Osteoblast (primary cell): ENCODE measurements at regions not wholly inside any gene's neighbourhood (a gene's known extent, or its start where the extent isn't known, plus 50 kb on each side); places are given as distances from the start of the nearest gene placed in this dataset.

Source experiments
- DNase-seq: peaks from one replicate; pipeline ENCODE4 v3.0.0; 2011; ENCODE audit warnings: low spot score, mixed read lengths; ENCODE audit not compliant: insufficient read length; ENCODE audit errors: missing footprints
- H2AFZ ChIP-seq: 2 replicates; pipeline ENCODE4 v1.6.0; 2011; ENCODE audit warnings: mild to moderate bottlenecking, low read length
- H3K27ac ChIP-seq: 2 replicates; pipeline ENCODE4 v1.5.1; 2011; ENCODE audit warnings: mild to moderate bottlenecking, low read depth, low read length, moderate library complexity
- H3K27me3 ChIP-seq: 2 replicates; pipeline ENCODE4 v1.6.0; 2012; ENCODE audit warnings: mild to moderate bottlenecking, control low read depth, inconsistent platforms, low read length, moderate library complexity; ENCODE audit not compliant: insufficient read depth
- H3K36me3 ChIP-seq: 2 replicates; pipeline ENCODE4 v1.5.1; 2011; ENCODE audit warnings: mild to moderate bottlenecking, low read length, control low read depth, moderate library complexity; ENCODE audit not compliant: insufficient read depth
- H3K4me1 ChIP-seq: 2 replicates; pipeline ENCODE4 v1.5.1; 2011; ENCODE audit warnings: mild to moderate bottlenecking, low read length, control low read depth, moderate library complexity; ENCODE audit not compliant: insufficient read depth
- H3K4me2 ChIP-seq: 2 replicates; pipeline ENCODE4 v1.6.0; 2011; ENCODE audit warnings: mild to moderate bottlenecking, low read length; ENCODE audit not compliant: insufficient read depth
- H3K4me3 ChIP-seq: fragments of 200-600 bp; sonication (generic); 3 replicates; pipeline ENCODE4 v1.5.1; 2012; ENCODE audit warnings: mild to moderate bottlenecking, low read length, inconsistent platforms; ENCODE audit not compliant: insufficient read depth
- H3K79me2 ChIP-seq: 2 replicates; pipeline ENCODE4 v1.6.0; 2012; ENCODE audit warnings: mild to moderate bottlenecking, low read length, control low read depth, inconsistent platforms; ENCODE audit not compliant: insufficient read depth
- H3K9me3 ChIP-seq: 2 replicates; pipeline ENCODE4 v1.5.1; 2011; ENCODE audit warnings: low read depth, low read length, control low read depth
- H4K20me1 ChIP-seq: 2 replicates; pipeline ENCODE4 v1.6.0; 2012; ENCODE audit warnings: mild to moderate bottlenecking, low read length, control low read depth; ENCODE audit not compliant: insufficient read depth
- TF ChIP-seq, protein P1 (sequence below): IDR thresholded peaks from 2 replicates; pipeline ENCODE4 v1.5.1; 2011; ENCODE audit warnings: mild to moderate bottlenecking, low read depth, low read length, moderate library complexity; ENCODE audit errors: extremely low read depth

DNA sequence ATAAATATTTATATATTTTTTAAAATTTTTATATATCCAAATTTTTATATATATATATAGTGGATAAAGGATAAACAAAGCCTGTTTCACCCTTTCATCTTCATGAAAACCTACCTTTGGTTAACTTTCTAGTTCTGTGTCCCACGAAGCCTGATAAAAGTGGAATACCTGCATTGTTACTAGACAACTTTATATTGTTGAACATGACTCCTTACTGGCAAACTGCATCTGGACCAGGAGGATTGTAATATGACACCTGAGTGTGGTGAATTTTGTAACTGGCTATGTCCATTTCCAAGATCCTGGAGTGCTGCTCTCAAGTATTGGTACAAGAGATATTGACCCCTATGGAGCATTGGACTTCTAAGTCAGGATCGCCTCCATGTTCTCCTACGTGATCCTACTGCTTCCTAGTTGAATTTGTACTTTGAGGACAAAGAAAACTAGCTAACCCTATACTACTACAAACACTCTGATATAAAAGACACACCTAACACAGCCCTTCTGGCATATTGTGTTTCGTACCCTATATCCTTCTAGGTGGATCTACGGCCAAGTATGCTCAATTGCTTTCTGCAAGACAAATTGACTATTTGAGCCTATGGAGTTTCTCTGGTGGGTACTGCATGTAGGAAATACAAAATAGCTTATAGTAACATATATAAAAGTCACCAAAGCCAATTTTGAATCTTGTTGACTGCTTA lies 61.3 kb upstream of the PRRG1 start:
- no peak for DNase-seq
- no peak overlapping the region for H3K4me2 ChIP-seq
- H2AFZ ChIP-seq: no peak overlapping the region
- H4K20me1 ChIP-seq: no peaks in the 10 kb centered on the region
- H3K4me1 ChIP-seq: no peaks in the 10 kb centered on the region
- no peaks in the 10 kb centered on the region for H3K9me3 ChIP-seq
- H3K79me2 ChIP-seq: no peaks in the 10 kb centered on the region
- TF ChIP-seq, protein P1, sequence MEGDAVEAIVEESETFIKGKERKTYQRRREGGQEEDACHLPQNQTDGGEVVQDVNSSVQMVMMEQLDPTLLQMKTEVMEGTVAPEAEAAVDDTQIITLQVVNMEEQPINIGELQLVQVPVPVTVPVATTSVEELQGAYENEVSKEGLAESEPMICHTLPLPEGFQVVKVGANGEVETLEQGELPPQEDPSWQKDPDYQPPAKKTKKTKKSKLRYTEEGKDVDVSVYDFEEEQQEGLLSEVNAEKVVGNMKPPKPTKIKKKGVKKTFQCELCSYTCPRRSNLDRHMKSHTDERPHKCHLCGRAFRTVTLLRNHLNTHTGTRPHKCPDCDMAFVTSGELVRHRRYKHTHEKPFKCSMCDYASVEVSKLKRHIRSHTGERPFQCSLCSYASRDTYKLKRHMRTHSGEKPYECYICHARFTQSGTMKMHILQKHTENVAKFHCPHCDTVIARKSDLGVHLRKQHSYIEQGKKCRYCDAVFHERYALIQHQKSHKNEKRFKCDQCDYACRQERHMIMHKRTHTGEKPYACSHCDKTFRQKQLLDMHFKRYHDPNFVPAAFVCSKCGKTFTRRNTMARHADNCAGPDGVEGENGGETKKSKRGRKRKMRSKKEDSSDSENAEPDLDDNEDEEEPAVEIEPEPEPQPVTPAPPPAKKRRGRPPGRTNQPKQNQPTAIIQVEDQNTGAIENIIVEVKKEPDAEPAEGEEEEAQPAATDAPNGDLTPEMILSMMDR: no peak
- no peaks in the 10 kb centered on the region for H3K27me3 ChIP-seq
- no peak overlapping the region for H3K4me3 ChIP-seq
- H3K27ac ChIP-seq: no peak overlapping the region
- no peaks in the 10 kb centered on the region for H3K36me3 ChIP-seq

DNA sequence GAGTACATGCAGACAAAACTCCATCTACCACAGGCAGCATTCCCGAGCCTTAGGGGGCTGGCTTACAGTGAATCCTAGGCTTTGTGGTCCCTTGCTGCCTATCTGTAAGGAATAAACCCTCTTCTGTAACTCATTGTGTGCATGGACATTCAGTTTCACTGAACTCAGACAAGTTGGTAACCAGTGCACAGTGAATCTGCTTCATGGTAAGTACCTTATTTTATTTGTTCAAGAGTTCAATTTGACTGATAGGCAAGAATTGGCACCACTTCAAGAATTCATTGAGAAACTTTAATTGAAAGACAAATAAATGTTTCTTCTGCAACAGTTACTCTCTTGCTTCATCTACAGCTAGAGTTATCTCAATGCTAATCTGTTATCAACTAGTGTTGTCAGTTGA lies 57.2 kb upstream of the PRRG1 start:
- no peaks in the 10 kb centered on the region for H3K79me2 ChIP-seq
- no peak overlapping the region for H3K27ac ChIP-seq
- H3K9me3 ChIP-seq: peaks cover 3% of the 10 kb centered on the region
- H3K27me3 ChIP-seq: no peaks in the 10 kb centered on the region
- H3K4me1 ChIP-seq: no peaks in the 10 kb centered on the region
- H4K20me1 ChIP-seq: no peaks in the 10 kb centered on the region
- H3K4me3 ChIP-seq: no peak overlapping the region
- H2AFZ ChIP-seq: no peak overlapping the region
- TF ChIP-seq, protein P1: no peak
- no peak overlapping the region for H3K4me2 ChIP-seq
- DNase-seq: peak; percentile 1
- no peaks in the 10 kb centered on the region for H3K36me3 ChIP-seq
